SU-DHL-6 (cell line): ENCODE measurements at regions not wholly inside any gene's neighbourhood (a gene's known extent, or its start where the extent isn't known, plus 50 kb on each side); places are given as distances from the start of the nearest gene placed in this dataset.

ENCODE experiments used
- H2AFZ ChIP-seq: fragments of 200-600 bp; sonication (generic); 2 replicates; pipeline ENCODE4 v1.6.1; 2014; ENCODE audit warnings: low read depth, mild to moderate bottlenecking, moderate library complexity, mixed read lengths, antibody characterized with exemption, low read length; ENCODE audit not compliant: severe bottlenecking
- H3F3A ChIP-seq: fragments of 200-600 bp; shearing (Covaris generic); 2 replicates; pipeline ENCODE4 v1.6.0; 2016; ENCODE audit warnings: antibody characterized with exemption, mild to moderate bottlenecking; ENCODE audit not compliant: insufficient read depth
- H3K27ac ChIP-seq: fragments of 200-600 bp; sonication (generic); 2 replicates; pipeline ENCODE4 v1.5.1; 2016; ENCODE audit warnings: low read depth, mild to moderate bottlenecking, low read length, moderate library complexity, mixed read lengths
- H3K27me3 ChIP-seq: fragments of 200-600 bp; sonication (generic), shearing (Covaris generic); 2 replicates; pipeline ENCODE4 v1.6.0; 2014; ENCODE audit warnings: mild to moderate bottlenecking, low read length
- H3K36me3 ChIP-seq: fragments of 200-600 bp; sonication (generic); 2 replicates; pipeline ENCODE4 v1.6.1; 2014; ENCODE audit warnings: mild to moderate bottlenecking, low read length, mixed read lengths
- H3K4me2 ChIP-seq: fragments of 300-600, 200-600 bp; shearing (Covaris generic), sonication (generic); 2 replicates; pipeline ENCODE4 v1.6.0; 2014; ENCODE audit warnings: low read length, low read depth, mild to moderate bottlenecking; ENCODE audit not compliant: poor library complexity, severe bottlenecking
- H3K4me3 ChIP-seq: fragments of 200-600 bp; sonication (generic); 2 replicates; pipeline ENCODE4 v1.5.1; 2014; ENCODE audit warnings: antibody characterized with exemption, low read length, mild to moderate bottlenecking, mixed read lengths; ENCODE audit not compliant: insufficient read depth, poor library complexity, severe bottlenecking
- H3K79me2 ChIP-seq: fragments of 200-600 bp; sonication (generic); 2 replicates; pipeline ENCODE4 v1.6.1; 2014; ENCODE audit warnings: mild to moderate bottlenecking, low read length, moderate library complexity; ENCODE audit not compliant: insufficient read depth
- H3K9ac ChIP-seq: fragments of 200-600 bp; sonication (generic); 2 replicates; pipeline ENCODE4 v1.7.0; 2014; ENCODE audit warnings: mild to moderate bottlenecking, low read length
- H3K9me2 ChIP-seq: fragments of 200-600 bp; sonication (generic); replicated peaks from 2 replicates; pipeline ENCODE4 v1.6.1; 2014; ENCODE audit warnings: low read length; ENCODE audit not compliant: insufficient read depth
- H3K9me3 ChIP-seq: fragments of 200-600 bp; sonication (generic); 2 replicates; pipeline ENCODE4 v1.6.1; 2014; ENCODE audit warnings: low read length, mixed read lengths; ENCODE audit not compliant: insufficient read depth
- H4K20me1 ChIP-seq: fragments of 200-600 bp; sonication (generic); 2 replicates; pipeline ENCODE4 v1.6.1; 2014; ENCODE audit warnings: low read depth, mild to moderate bottlenecking, antibody characterized with exemption, low read length, moderate library complexity, mixed read lengths
- CTCF ChIP-seq: fragments of 200-600 bp; sonication (generic); IDR thresholded peaks from one replicate; pipeline ENCODE4 v1.5.1; 2017; ENCODE audit warnings: antibody characterized with exemption, mild to moderate bottlenecking, low read length, moderate library complexity; ENCODE audit not compliant: insufficient read depth, poor library complexity, severe bottlenecking
- EZH2phosphoT487 ChIP-seq: fragments of 200-600 bp; sonication (generic), shearing (Covaris generic); conservative IDR thresholded peaks from 2 replicates; pipeline ENCODE4 v1.6.1; 2018; ENCODE audit warnings: mild to moderate bottlenecking, antibody characterized with exemption, low read length, moderate library complexity, mixed read lengths

- no peaks in the 10 kb centered on the region for H3K9me2 ChIP-seq
- no peak overlapping the region for H3K4me3 ChIP-seq
- no peaks in the 10 kb centered on the region for H3K9me3 ChIP-seq
- no peaks in the 10 kb centered on the region for H4K20me1 ChIP-seq
- no peaks in the 10 kb centered on the region for H3K36me3 ChIP-seq
- H2AFZ ChIP-seq: no peak overlapping the region
- H3K27ac ChIP-seq: no peak overlapping the region
- no peaks in the 10 kb centered on the region for H3F3A ChIP-seq
- TF ChIP-seq CTCF (no peak), EZH2phosphoT487 (no peak)
- H3K9ac ChIP-seq: no peak overlapping the region
- no peak overlapping the region for H3K4me2 ChIP-seq
- no peaks in the 10 kb centered on the region for H3K27me3 ChIP-seq
- no peaks in the 10 kb centered on the region for H3K79me2 ChIP-seq
Observed at GRCh38 chr1:222461941-222462340, 86.0 kb downstream of the HHIPL2 start.

GRCh38 chr1:222459652-222460051 lies 88.3 kb downstream of the HHIPL2 start:
- Histone ChIP-seq H3K4me2 (no peak overlapping the region), H3F3A (no peaks in the 10 kb centered on the region), H3K4me3 (no peak overlapping the region), H3K36me3 (no peaks in the 10 kb centered on the region), H2AFZ (no peak overlapping the region), H4K20me1 (no peaks in the 10 kb centered on the region), H3K9me2 (no peaks in the 10 kb centered on the region), H3K79me2 (no peaks in the 10 kb centered on the region), H3K27me3 (no peaks in the 10 kb centered on the region), H3K9ac (no peak overlapping the region), H3K27ac (no peak overlapping the region), H3K9me3 (no peaks in the 10 kb centered on the region)
- TF ChIP-seq CTCF: no peak
- TF ChIP-seq EZH2phosphoT487: no peak

- no peak overlapping the region for H3K4me3 ChIP-seq
- no peaks in the 10 kb centered on the region for H3K79me2 ChIP-seq
- no peak overlapping the region for H2AFZ ChIP-seq
- H3K27me3 ChIP-seq: no peaks in the 10 kb centered on the region
- no peak for TF ChIP-seq CTCF
- TF ChIP-seq EZH2phosphoT487: no peak
- no peaks in the 10 kb centered on the region for H3F3A ChIP-seq
- H3K27ac ChIP-seq: no peak overlapping the region
- H3K36me3 ChIP-seq: no peaks in the 10 kb centered on the region
- H3K9ac ChIP-seq: no peak overlapping the region
- H3K4me2 ChIP-seq: no peak overlapping the region
- H3K9me3 ChIP-seq: no peaks in the 10 kb centered on the region
- H3K9me2 ChIP-seq: no peaks in the 10 kb centered on the region
- no peaks in the 10 kb centered on the region for H4K20me1 ChIP-seq
Observed at GRCh38 chr1:222457513-222457912, 90.4 kb downstream of the HHIPL2 start.
